CD14-positive monocyte (primary cell): ENCODE measurements at regions not wholly inside any gene's neighbourhood (a gene's known extent, or its start where the extent isn't known, plus 50 kb on each side); places are given as distances from the start of the nearest gene placed in this dataset.

ENCODE experiments used
- DNase-seq, 3 donors: peaks; one replicate each; pipeline ENCODE4 v3.0.0-alpha.2; 2011 to 2022
- H2AFZ ChIP-seq: 2 replicates; pipeline ENCODE4 v1.6.0; 2012; ENCODE audit warnings: mild to moderate bottlenecking, low read depth, low read length, inconsistent platforms; ENCODE audit not compliant: insufficient read depth, poor library complexity, severe bottlenecking
- H3K27ac ChIP-seq, 2 donors: 1 replicate in 1 of 2; 2 replicates in 1 of 2; pipeline ENCODE4 v1.5.1; 2012 to 2013; ENCODE audit warnings: low read length in 2 of 2, control low read depth in 1 of 2, inconsistent platforms in 1 of 2, low read depth in 1 of 2, mild to moderate bottlenecking in 1 of 2
- H3K27me3 ChIP-seq, 2 donors: one replicate each; pipeline versions ENCODE4 v1.6.0 to v1.6.1; 2011 to 2013; ENCODE audit warnings: low read length in 2 of 2; ENCODE audit not compliant: control insufficient read depth in 2 of 2, insufficient read depth in 2 of 2
- H3K36me3 ChIP-seq, 2 donors: replicated peaks in 1 of 2; 1 replicate in 1 of 2; 2 replicates in 1 of 2; pipeline versions ENCODE4 v1.5.1 to v1.6.1; 2012 to 2013; ENCODE audit warnings: low read length in 2 of 2, control low read depth in 1 of 2, inconsistent platforms in 1 of 2, mild to moderate bottlenecking in 1 of 2; ENCODE audit not compliant: insufficient read depth in 2 of 2, control insufficient read depth in 1 of 2
- H3K4me1 ChIP-seq, 2 donors: 1 replicate in 1 of 2; 2 replicates in 1 of 2; pipeline versions ENCODE4 v1.5.1 to v1.6.1; 2012 to 2013; ENCODE audit warnings: low read length in 2 of 2, control low read depth in 1 of 2, inconsistent platforms in 1 of 2, mild to moderate bottlenecking in 1 of 2, moderate library complexity in 1 of 2; ENCODE audit not compliant: insufficient read depth in 2 of 2, control insufficient read depth in 1 of 2
- H3K4me2 ChIP-seq: replicated peaks from 2 replicates; pipeline ENCODE3; 2012; ENCODE audit warnings: low read length, moderate library complexity, mild to moderate bottlenecking; ENCODE audit not compliant: poor library complexity, severe bottlenecking; ENCODE audit errors: extremely low read depth
- H3K4me3 ChIP-seq, 3 experiments: fragments of 200-600 bp in 1 of 3; sonication (generic) in 1 of 3; replicated peaks in 1 of 3; 1 replicate in 2 of 3; 2 replicates in 1 of 3; pipeline ENCODE4 v1.5.1; 2011 to 2013; ENCODE audit warnings: low read length in 3 of 3, mild to moderate bottlenecking in 3 of 3, control low read depth in 2 of 3, low read depth in 2 of 3, inconsistent platforms in 1 of 3, moderate library complexity in 1 of 3
- H3K79me2 ChIP-seq: 2 replicates; pipeline ENCODE4 v1.6.0; 2012; ENCODE audit warnings: mild to moderate bottlenecking, control low read depth, inconsistent platforms, low read length, moderate library complexity; ENCODE audit not compliant: insufficient read depth
- H3K9ac ChIP-seq: 2 replicates; pipeline ENCODE4 v1.6.0; 2017; ENCODE audit warnings: low read length, mild to moderate bottlenecking; ENCODE audit not compliant: insufficient read depth, poor library complexity, severe bottlenecking
- H3K9me3 ChIP-seq, 2 donors: replicated peaks in 1 of 2; 1 replicate in 1 of 2; 2 replicates in 1 of 2; pipeline versions ENCODE4 v1.5.1 to v1.6.1; 2012 to 2013; ENCODE audit warnings: low read length in 2 of 2, control low read depth in 1 of 2; ENCODE audit not compliant: control insufficient read depth in 1 of 2, insufficient read depth in 1 of 2
- H4K20me1 ChIP-seq: 2 replicates; pipeline ENCODE4 v1.6.0; 2012; ENCODE audit warnings: mild to moderate bottlenecking, low read length, control low read depth, moderate library complexity; ENCODE audit not compliant: insufficient read depth
- H3K27ac Mint-ChIP-seq, 7 donors: one replicate each; pipeline ENCODE4 v1.8.0; 2020; ENCODE audit warnings: mild to moderate bottlenecking in 7 of 7, mixed read lengths in 7 of 7, moderate library complexity in 6 of 7, inconsistent platforms in 2 of 7
- H3K27me3 Mint-ChIP-seq, 3 donors: one replicate each; pipeline ENCODE4 v1.8.0; 2021 to 2022; ENCODE audit warnings: low read depth in 3 of 3, mild to moderate bottlenecking in 3 of 3, mixed read lengths in 3 of 3, moderate library complexity in 3 of 3, inconsistent platforms in 1 of 3
- H3K36me3 Mint-ChIP-seq, 2 donors: one replicate each; pipeline ENCODE4 v1.8.0; 2020; ENCODE audit warnings: mixed read lengths in 2 of 2, inconsistent platforms in 1 of 2, mild to moderate bottlenecking in 1 of 2
- H3K4me1 Mint-ChIP-seq: one replicate; pipeline ENCODE4 v1.8.0; 2020; ENCODE audit warnings: mild to moderate bottlenecking, mixed read lengths
- H3K4me3 Mint-ChIP-seq, 2 donors: one replicate each; pipeline ENCODE4 v1.8.0; 2020; ENCODE audit warnings: mild to moderate bottlenecking in 2 of 2, mixed read lengths in 2 of 2, moderate library complexity in 1 of 2
- H3K9me3 Mint-ChIP-seq, 7 donors: one replicate each; pipeline ENCODE4 v1.8.0; 2020 to 2022; ENCODE audit warnings: mixed read lengths in 7 of 7, mild to moderate bottlenecking in 6 of 7, moderate library complexity in 6 of 7, inconsistent platforms in 2 of 7
- CTCF ChIP-seq: fragments of 200-600 bp; IDR thresholded peaks from one replicate; pipeline ENCODE4 v1.8.0; 2022; ENCODE audit warnings: antibody characterized with exemption, mild to moderate bottlenecking
- WGBS: methylation state at CpG from one replicate; pipeline ENCODE4 v1.1.5; 2013; ENCODE audit warnings: missing lambda C conversion rate; ENCODE audit not compliant: insufficient coverage; 5-methylcytosine and 5-hydroxymethylcytosine counted together
- intact Hi-C, 2 donors: fragments of 100-400 bp; cut with micrococcal nuclease; formaldehyde crosslinking; loops; one replicate each; pipeline versions ENCODE4 v1.15.0 to v1.15.1; 2023

- Histone ChIP-seq H3K9ac (no peak overlapping the region), H3K36me3 (no peaks in the 10 kb centered on the region), H3K27ac (no peak overlapping the region), H3K4me3 (no peak overlapping the region), H3K4me2 (no peak overlapping the region), H4K20me1 (no peaks in the 10 kb centered on the region), H3K9me3 (peaks cover 0 to 4% of the 10 kb centered on the region in 2 donors), H3K4me1 (no peaks in the 10 kb centered on the region), H2AFZ (no peak overlapping the region), H3K27me3 (no peaks in the 10 kb centered on the region), H3K79me2 (no peaks in the 10 kb centered on the region)
- TF ChIP-seq CTCF: no peak
- H3K9me3 Mint-ChIP-seq: peaks cover 0 to 6% (median 0%) of the 10 kb centered on the region in 7 donors
- no peak overlapping the region for H3K4me3 Mint-ChIP-seq
- WGBS: no CpG with 5 or more reads among the region's 2 CpGs
- DNase-seq: no peak
- H3K27me3 Mint-ChIP-seq: no peaks in the 10 kb centered on the region
- intact Hi-C loops: no loop called here
- H3K4me1 Mint-ChIP-seq: no peaks in the 10 kb centered on the region
- H3K36me3 Mint-ChIP-seq: no peaks in the 10 kb centered on the region
- no peak overlapping the region for H3K27ac Mint-ChIP-seq
Observed at GRCh38 chr11:92591521-92591920, 366.9 kb downstream of the FAT3 start.

GRCh38 chr11:92594251-92594650 lies 369.6 kb downstream of the FAT3 start:
- Histone ChIP-seq H3K4me2 (no peak overlapping the region), H3K4me1 (no peaks in the 10 kb centered on the region), H3K4me3 (no peak overlapping the region), H2AFZ (no peak overlapping the region), H3K27ac (no peak overlapping the region), H3K9ac (no peak overlapping the region), H3K79me2 (no peaks in the 10 kb centered on the region), H3K9me3 (peaks cover 0 to 4% of the 10 kb centered on the region in 2 donors), H4K20me1 (no peaks in the 10 kb centered on the region), H3K36me3 (no peaks in the 10 kb centered on the region), H3K27me3 (no peaks in the 10 kb centered on the region)
- Mint-ChIP-seq H3K27ac (no peak overlapping the region), H3K9me3 (peaks cover 0 to 6% (median 3%) of the 10 kb centered on the region in 7 donors), H3K27me3 (no peaks in the 10 kb centered on the region), H3K4me1 (no peaks in the 10 kb centered on the region), H3K36me3 (no peaks in the 10 kb centered on the region), H3K4me3 (no peak overlapping the region)
- DNase-seq: no peak
- intact Hi-C loops: no loop called here
- no peak for TF ChIP-seq CTCF
